Gastrocnemius medialis (tissue), 4 donors: ENCODE measurements at regions not wholly inside any gene's neighbourhood (a gene's known extent, or its start where the extent isn't known, plus 50 kb on each side); places are given as distances from the start of the nearest gene placed in this dataset.

Experiments used
- ATAC-seq, 2 donors: fragments of 150-250 bp; one replicate each; pipeline ENCODE4 v1.9.1; 2016
- DNase-seq, 2 donors: peaks; one replicate each; pipeline ENCODE4 v3.0.0-alpha.2; 2019
- H3K27ac ChIP-seq, 4 donors: fragments of 200-600 bp; sonication (generic); 1 replicate in 1 of 4; 2 replicates in 3 of 4; pipeline ENCODE4 v1.5.1; 2016 to 2018; ENCODE audit warnings: mild to moderate bottlenecking in 2 of 4, moderate library complexity in 1 of 4
- H3K27me3 ChIP-seq, 3 donors: fragments of 200-600 bp; sonication (generic) in 2 of 3; 1 replicate in 1 of 3; 2 replicates in 2 of 3; pipeline versions ENCODE4 v1.5.1 to v1.6.0; 2016 to 2019; ENCODE audit warnings: mild to moderate bottlenecking in 1 of 3, moderate library complexity in 1 of 3
- H3K36me3 ChIP-seq, 2 donors: fragments of 200-600 bp; sonication (generic) in 1 of 2; one replicate each; pipeline ENCODE4 v1.5.1; 2017 to 2018
- H3K4me1 ChIP-seq, 2 donors: fragments of 200-600 bp; sonication (generic) in 1 of 2; one replicate each; pipeline ENCODE4 v1.5.1; 2016 to 2017; ENCODE audit warnings: mild to moderate bottlenecking in 2 of 2
- H3K4me3 ChIP-seq, 4 donors: fragments of 200-600 bp; sonication (generic) in 3 of 4; 1 replicate in 1 of 4; 2 replicates in 3 of 4; pipeline ENCODE4 v1.5.1; 2016 to 2019; ENCODE audit warnings: mild to moderate bottlenecking in 2 of 4
- H3K9me3 ChIP-seq, 3 donors: fragments of 200-600 bp; sonication (generic) in 2 of 3; 1 replicate in 1 of 3; 2 replicates in 2 of 3; pipeline ENCODE4 v1.5.1; 2016 to 2019
- POLR2A ChIP-seq, 2 donors: fragments of 450-650 bp; IDR thresholded peaks; one replicate each; pipeline ENCODE4 v1.6.1; 2017; ENCODE audit warnings: antibody characterized with exemption in 2 of 2, mild to moderate bottlenecking in 2 of 2, moderate library complexity in 2 of 2
- in situ Hi-C, 4 donors: fragments of 200-750 bp; cut with MboI; loops; one replicate each; pipeline versions ENCODE4 v1.15.0 to v1.8.0; 2017; ENCODE audit warnings: low sequenced_read_pairs in 4 of 4
- intact Hi-C: fragments of 100-400 bp; cut with DNase I; formaldehyde crosslinking; loops from one replicate; pipeline ENCODE4 v1.15.1; 2023; ENCODE audit warnings: low total_unique reads
- TF ChIP-seq, protein P1 (sequence below), 5 experiments: fragments of 450-650 bp in 3 of 5; fragments of 200-600 bp in 2 of 5; sonication (generic) in 2 of 5; IDR thresholded peaks in 4 of 5; conservative IDR thresholded peaks in 1 of 5; 1 replicate in 4 of 5; 2 replicates in 1 of 5; pipeline ENCODE4 v1.5.1; 2016 to 2019; ENCODE audit warnings: antibody characterized with exemption in 5 of 5, mild to moderate bottlenecking in 3 of 5, moderate library complexity in 3 of 5

DNA sequence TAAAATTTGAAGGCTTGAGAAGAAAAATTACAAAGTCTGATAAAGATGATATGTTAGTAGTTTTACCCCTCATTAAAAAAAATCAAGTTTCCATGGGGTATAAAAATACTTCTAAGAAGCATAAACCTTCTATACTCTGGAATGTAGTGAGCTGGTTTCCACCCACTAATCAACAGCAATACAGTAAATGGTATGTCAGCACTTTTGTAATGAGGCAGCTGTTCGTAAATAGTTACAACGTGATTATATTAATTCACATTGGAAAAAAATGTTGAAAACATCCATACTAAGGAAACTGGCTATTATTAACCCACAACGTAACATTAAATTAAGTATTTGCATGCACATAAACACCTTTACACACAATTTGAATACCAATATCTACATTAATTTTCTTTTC is 283.1 kb upstream of the FAM174A start:
- in situ Hi-C loops = no loop called here
- intact Hi-C loops = no loop called here
- ATAC-seq = no peak
- Histone ChIP-seq H3K4me3 (no peak overlapping the region), H3K4me1 (no peaks in the 10 kb centered on the region), H3K9me3 (no peaks in the 10 kb centered on the region), H3K36me3 (no peaks in the 10 kb centered on the region), H3K27ac (no peak overlapping the region), H3K27me3 (no peaks in the 10 kb centered on the region)
- no peak for DNase-seq
- TF ChIP-seq, protein P1, sequence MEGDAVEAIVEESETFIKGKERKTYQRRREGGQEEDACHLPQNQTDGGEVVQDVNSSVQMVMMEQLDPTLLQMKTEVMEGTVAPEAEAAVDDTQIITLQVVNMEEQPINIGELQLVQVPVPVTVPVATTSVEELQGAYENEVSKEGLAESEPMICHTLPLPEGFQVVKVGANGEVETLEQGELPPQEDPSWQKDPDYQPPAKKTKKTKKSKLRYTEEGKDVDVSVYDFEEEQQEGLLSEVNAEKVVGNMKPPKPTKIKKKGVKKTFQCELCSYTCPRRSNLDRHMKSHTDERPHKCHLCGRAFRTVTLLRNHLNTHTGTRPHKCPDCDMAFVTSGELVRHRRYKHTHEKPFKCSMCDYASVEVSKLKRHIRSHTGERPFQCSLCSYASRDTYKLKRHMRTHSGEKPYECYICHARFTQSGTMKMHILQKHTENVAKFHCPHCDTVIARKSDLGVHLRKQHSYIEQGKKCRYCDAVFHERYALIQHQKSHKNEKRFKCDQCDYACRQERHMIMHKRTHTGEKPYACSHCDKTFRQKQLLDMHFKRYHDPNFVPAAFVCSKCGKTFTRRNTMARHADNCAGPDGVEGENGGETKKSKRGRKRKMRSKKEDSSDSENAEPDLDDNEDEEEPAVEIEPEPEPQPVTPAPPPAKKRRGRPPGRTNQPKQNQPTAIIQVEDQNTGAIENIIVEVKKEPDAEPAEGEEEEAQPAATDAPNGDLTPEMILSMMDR (IDR thresholded peaks at IDR 0.05 in 4 of 5, conservative IDR thresholded peaks at IDR 0.05 in 1 of 5) = no peak
- TF ChIP-seq POLR2A (IDR thresholded peaks at IDR 0.05) = no peak

DNA sequence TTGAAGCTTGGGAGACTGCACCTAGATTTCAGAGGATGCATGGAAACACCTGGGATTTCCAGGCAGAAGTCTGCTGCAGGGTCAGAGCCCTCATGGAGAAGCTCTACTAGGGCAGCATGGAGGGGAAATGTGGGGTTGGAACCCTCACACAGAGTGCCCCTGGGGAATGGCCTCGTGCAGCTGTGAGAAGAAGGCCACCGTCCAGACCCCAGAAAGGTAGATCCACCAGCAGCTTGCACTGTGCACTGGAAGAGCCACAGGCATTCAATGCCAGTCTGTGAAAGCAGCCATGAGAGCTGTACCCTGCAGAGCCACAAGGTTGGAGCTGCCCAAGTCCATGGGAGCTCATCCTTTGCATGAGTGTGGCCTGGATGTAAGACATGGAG is 285.3 kb upstream of the FAM174A start:
- in situ Hi-C loops = no loop called here
- no peaks in the 10 kb centered on the region for H3K9me3 ChIP-seq

DNA sequence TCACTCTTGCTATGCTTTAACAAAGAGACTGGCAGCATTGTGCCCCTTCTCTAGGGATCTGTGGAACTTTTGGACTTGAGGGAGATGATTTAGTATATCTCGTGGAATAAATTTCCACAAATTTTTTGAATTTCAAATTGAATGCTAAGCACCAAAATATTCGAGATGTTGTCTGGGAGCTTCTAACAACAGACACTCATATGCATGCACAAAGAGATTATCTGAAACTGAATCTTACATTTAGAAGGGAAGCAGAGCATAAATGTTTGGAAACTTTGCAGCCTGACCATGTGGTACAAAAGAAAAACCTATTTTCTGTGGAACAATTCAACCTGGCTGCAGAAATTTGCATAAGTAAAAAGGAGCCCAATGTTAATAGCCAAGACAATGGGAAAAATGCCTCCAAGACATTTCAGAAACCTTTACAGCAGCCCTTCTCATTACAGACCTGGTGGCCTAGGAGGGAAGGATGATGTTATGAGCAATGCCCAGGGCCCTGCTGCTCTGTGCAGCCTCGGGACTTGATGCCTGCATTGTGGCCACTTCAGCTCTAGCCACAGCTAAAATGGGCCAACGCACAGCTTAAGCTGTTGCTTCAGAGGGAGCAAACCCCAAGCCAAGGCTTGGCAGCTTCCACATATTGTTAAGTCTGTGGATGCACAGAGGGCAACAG is 285.8 kb upstream of the FAM174A start:
- in situ Hi-C loops = no loop called here
- ATAC-seq (no peak), DNase-seq (no peak)
- Histone ChIP-seq H3K27ac (no peak overlapping the region), H3K27me3 (no peaks in the 10 kb centered on the region), H3K9me3 (no peaks in the 10 kb centered on the region), H3K4me3 (no peak overlapping the region), H3K4me1 (no peaks in the 10 kb centered on the region), H3K36me3 (no peaks in the 10 kb centered on the region)
- TF ChIP-seq, protein P1 (IDR thresholded peaks at IDR 0.05 in 4 of 5, conservative IDR thresholded peaks at IDR 0.05 in 1 of 5) = no peak
- no peak for TF ChIP-seq POLR2A (IDR thresholded peaks at IDR 0.05)
- intact Hi-C loops = no loop called here

More for the DNA sequence above, 285.3 kb upstream of the FAM174A start:
- H3K4me3 ChIP-seq = no peak overlapping the region
- no peaks in the 10 kb centered on the region for H3K36me3 ChIP-seq
- ATAC-seq (no peak), DNase-seq (no peak)
- no peak overlapping the region for H3K27ac ChIP-seq
- TF ChIP-seq POLR2A (IDR thresholded peaks at IDR 0.05) = no peak
- TF ChIP-seq, protein P1 (IDR thresholded peaks at IDR 0.05 in 4 of 5, conservative IDR thresholded peaks at IDR 0.05 in 1 of 5) = no peak
- intact Hi-C loops = no loop called here
- no peaks in the 10 kb centered on the region for H3K27me3 ChIP-seq
- H3K4me1 ChIP-seq = no peaks in the 10 kb centered on the region

DNA sequence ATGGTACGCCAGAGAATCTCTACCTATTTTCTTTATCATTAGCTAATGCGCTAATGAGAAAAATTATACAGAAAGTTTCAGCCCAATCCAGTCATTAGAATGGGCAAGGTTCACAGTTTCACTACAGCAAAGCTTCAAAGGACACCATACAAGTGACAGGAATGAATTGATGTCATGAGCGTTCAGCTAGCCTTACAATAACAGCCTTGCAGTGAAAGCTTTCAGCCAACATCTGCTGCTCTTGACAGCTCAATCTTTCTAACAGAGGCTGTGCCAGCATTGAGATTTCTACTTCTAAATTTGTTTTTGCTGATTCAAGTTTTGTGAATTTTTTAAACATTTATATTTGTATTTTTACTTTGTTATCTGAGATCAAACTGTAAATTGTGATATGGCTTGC is 302.4 kb upstream of the FAM174A start:
- no peaks in the 10 kb centered on the region for H3K9me3 ChIP-seq
- no peak overlapping the region for H3K27ac ChIP-seq
- no peak overlapping the region for H3K4me3 ChIP-seq
- TF ChIP-seq POLR2A (IDR thresholded peaks at IDR 0.05) = no peak
- TF ChIP-seq, protein P1 (IDR thresholded peaks at IDR 0.05 in 4 of 5, conservative IDR thresholded peaks at IDR 0.05 in 1 of 5) = no peak
- H3K4me1 ChIP-seq = no peaks in the 10 kb centered on the region
- DNase-seq = no peak
- no peak for ATAC-seq
- intact Hi-C loops = no loop called here
- in situ Hi-C loops = no loop called here
- H3K27me3 ChIP-seq = no peaks in the 10 kb centered on the region
- H3K36me3 ChIP-seq = no peaks in the 10 kb centered on the region

DNA sequence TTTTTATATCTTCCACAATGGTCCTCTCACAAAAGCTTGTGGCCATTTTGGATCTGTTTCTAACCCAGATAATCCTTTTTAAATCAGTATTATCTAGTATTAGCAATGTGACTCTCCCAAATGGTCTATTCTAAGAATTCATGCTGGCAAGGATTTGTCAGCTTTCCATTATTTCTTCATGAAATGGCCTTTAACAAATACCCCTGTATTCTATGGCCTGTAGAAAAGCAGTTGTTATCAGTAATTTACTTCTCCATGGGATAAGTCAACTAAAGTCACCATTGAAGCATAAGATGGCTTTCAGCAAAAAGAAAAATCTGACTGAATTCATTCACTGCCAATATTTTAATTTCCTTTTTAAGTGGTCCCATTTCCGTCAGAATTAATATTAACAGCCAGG is 346.4 kb upstream of the FAM174A start:
- ATAC-seq (no peak), DNase-seq (no peak)
- H3K4me3 ChIP-seq = no peak overlapping the region
- no peak overlapping the region for H3K27ac ChIP-seq
- in situ Hi-C loops (no loop called here), intact Hi-C loops (no loop called here)
- no peaks in the 10 kb centered on the region for H3K36me3 ChIP-seq
- no peaks in the 10 kb centered on the region for H3K9me3 ChIP-seq
- no peaks in the 10 kb centered on the region for H3K4me1 ChIP-seq
- H3K27me3 ChIP-seq = no peaks in the 10 kb centered on the region
- TF ChIP-seq POLR2A (IDR thresholded peaks at IDR 0.05) = no peak
- TF ChIP-seq, protein P1 (IDR thresholded peaks at IDR 0.05 in 4 of 5, conservative IDR thresholded peaks at IDR 0.05 in 1 of 5) = no peak
